Middle frontal gyrus (tissue), 1 donor: ENCODE measurements at regions not wholly inside any gene's neighbourhood (a gene's known extent, or its start where the extent isn't known, plus 50 kb on each side); places are given as distances from the start of the nearest gene placed in this dataset.
"Not testable (repeated sequence)": the region's sequence is repeated elsewhere in the genome, so short reads cannot be mapped to it uniquely, and the experiment has no call there.

Source experiments
- DNase-seq: peaks from one replicate; pipeline ENCODE4 v3.0.0-alpha.2; 2015; ENCODE audit warnings: low spot score; ENCODE audit errors: extremely low spot score

DNA sequence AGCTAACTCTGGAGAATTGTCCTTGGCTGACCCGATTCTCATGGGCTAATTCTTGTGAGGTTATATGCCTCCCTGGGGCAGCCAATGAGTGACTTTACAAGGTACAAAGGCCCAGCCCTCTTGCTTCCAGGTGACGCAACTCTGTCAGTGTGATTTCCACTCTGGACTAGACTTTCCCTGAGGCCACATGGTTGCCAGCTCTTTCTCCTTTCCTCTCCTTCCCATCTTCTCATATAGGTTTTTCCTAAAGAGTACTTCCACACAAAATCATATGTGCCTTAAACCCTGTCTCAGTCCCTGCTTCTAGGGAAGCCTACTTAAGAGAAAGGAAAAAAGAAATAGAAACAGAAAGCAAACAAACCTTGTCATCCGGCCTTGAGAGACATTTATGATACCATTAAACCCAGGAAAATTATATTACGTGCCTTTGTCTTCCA, 226.2 kb upstream of the ZSWIM2 start:
- DNase-seq, result no peak

DNA sequence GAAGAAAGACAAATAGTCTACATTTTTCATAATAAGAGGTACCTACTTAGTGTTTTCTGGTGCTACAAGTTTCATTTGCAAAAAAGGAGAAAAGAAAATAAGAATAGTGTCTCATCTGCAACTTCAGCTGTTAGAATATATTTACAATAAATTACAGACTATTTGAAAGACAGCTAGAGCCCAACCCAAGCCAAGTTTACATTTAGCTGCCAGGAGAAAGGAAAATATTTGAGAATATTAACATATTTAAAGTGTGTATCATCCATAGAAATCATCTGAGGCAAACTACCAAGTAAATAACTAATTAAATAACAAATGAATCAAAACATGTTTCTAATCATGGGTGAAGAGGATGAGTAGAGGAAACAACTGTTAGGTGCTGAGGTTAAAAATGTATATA, 209.2 kb upstream of the ZSWIM2 start:
- DNase-seq, result no peak

DNA sequence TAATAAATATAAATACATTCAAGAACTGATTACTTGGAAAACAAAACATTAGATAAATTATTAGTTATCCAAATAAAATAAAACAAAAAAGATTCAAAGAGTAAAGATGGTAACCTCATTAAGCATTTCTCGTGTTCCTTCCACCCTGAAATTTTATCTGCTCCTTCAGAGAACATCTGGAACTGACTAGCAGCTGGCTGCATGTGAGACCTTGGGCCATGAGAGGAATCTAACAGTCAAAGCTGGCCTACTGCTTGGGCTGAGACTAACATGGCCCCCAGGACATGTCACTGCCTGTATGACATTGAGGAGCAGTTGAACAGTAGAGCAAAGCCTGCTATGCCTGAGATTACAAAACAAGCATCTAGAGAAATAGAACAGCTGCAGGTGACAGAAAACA, 208.5 kb upstream of the ZSWIM2 start:
- no peak for DNase-seq

DNA sequence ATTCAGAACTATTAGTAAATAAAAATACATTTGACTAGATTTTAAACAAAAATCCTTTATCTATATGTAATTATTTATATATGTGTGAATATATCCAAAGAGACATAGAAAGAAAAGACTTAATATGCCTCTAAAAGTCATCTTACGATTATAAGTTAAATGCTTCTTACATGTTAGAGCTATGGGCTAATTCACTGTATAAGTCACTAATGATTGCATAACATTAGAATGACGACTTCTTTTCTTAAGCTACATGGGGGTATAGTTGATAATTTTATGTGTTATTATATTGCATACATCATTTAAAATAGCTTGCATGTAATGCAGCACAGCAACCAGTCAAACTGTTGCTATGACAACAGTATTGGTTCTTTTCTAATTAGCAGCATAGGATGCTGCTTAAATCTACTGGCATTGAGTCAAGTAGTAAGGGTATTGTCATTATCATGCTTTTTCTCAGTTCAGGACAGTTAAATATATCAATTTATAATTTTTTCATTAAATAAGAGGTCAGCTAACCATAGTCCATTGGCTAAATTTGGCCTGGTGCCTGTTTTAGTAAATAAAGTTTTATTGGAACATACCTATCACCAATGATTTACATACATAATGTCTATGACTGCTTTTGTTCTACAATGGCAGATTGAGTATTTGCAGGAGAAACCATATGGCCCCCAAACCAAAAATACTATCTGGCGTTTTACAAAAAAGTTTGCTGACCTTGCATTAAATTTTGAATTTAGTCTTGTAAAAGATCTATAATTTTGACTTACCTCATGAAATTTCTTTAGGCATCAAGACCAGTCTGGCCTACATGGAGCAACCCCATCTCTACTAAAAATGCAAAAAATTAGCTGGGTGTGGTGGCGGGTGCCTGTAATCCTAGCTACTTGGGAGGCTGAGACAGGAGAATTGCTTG, 207.7 kb upstream of the ZSWIM2 start:
- DNase-seq, result no peak

DNA sequence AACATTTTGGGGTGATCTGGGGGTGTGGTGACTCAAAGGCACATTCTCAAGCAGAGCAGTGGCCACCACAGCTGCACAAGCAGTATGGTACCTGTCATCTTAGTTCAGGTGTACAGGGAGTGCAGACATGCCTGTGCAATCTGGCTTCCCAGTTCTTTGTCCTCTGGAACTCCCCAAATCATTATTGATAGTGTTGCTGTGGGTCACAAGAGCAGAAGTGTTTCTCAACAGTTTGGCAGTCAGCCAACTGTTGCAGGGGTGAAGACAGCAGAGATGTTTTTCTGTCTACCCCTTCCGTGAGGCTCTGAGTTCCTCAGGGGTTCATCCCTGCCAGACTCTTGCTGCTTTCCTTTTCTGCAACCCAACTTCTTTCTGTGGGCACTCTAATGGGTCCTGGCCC, 206.5 kb upstream of the ZSWIM2 start:
- no peak for DNase-seq

DNA sequence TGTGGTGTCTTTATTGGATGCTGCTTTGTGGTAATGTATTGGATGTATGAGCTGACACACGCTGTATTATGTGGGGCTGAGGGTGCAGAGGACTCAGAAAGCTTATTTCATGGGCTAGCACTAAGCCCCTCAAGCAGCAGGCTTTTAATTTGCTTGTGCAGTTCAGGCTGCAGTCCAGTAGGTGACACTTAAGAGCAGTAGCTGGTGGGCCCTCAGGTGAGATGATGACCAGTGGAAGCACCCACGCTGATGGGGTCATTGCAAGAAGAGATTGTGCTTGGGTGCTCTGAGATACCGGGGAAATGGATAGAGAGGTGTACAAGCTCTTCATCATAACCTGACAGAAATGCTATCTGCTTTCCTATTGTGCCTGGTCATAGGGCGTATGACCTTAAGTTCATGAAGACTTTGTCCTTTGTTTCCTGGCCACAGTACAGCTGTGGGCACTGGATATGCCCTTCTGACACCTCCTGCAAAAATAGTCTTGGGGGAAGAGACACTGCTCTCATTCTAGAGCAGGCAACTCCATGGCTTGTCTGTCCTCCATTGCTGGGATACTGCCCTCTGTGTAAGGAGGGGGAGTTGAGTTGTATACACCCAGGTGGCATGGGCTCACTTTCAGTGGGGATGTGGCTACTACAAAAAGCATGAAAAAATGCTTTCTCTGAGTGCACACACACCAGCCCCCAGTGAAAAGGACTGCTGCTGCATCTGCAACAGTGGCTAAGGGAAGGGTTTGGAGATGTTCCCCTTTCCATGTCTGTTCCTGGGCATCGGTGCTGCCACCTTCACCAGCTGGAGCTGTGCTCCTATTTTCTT, 205.7 kb upstream of the ZSWIM2 start:
- no peak for DNase-seq

DNA sequence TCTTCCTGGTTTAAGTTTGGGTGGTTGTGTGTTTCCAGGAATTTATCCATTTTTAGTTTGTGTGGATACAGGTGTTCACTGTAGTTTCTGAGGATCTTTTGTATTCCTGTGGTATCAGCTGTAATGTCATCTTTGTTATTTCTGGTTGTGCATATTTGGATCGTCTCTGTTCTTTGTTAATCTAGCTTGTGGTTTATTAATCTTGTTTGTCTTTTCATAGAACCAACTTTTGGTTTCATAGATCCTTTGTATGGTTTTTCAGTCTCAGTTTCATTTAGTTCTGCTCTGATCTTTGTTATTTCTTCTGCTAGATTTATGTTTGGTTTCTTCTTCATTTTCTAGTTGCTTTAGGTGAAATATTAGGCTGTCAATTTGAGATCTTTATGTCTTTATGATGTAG, 202.4 kb upstream of the ZSWIM2 start:
- DNase-seq, result no peak

DNA sequence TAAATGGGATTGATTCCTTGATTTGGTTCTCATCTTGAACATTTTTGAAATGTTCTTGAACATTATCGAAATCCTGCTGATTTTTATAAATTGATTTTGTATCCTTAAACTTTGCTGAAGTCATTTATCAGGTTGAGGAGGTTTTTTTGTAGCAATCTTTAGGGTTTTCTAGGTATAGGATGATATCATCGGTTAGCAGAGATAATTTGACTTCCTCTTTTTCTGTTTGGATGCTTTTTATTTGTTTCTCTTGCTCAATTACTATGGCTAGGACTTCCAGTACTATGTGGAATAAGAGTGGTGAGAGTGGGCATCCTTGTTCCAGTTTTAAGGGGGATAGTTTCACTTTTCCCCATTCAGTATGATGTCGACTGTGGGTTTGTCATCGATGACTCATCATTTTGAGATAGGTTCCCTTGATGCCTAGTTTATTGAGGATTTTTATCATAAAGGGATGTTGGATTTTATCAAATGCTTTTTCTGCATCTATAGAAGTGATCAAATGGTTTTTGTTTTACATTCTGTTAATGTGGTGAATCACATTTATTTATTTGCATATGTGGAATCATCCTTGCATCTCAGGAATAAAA, 201.5 kb upstream of the ZSWIM2 start:
- DNase-seq, result no peak

DNA sequence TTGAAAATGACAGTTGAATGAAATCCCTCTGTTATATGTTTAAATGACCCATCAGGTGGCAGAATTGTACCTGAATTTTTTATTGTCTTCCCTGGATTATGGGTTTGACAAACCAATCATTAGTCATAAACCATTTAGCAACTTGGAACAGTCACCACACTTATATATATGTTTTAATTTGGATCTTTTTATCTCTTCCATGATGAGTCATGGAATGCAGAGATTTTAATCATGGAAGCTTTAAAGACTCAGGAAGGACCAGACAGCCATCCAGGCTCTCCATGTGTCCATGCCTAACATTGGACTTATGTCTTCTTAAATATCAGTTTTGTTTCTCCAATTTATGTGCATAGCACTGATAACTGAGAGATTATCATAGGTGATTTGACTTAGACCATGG, 188.3 kb upstream of the ZSWIM2 start:
- no peak for DNase-seq

DNA sequence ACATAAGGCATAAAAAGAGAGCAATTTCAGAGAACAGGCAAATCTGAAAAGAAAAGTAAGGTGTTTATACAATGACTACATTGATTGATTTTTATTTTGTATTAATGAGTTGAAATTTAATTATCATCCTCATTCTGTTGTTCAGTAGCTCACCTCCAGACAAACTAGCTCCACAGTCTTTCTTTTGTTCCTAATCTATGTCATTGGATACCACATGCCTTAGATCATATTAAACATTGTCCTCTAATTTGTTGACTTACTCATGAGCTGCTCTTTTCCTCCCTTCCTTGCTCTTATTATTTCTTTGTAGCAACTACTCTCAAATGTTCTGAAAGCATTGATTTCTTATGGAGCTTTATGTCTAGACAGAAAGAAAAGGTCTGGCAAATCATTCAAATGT, 185.5 kb upstream of the ZSWIM2 start:
- DNase-seq, result no peak

DNA sequence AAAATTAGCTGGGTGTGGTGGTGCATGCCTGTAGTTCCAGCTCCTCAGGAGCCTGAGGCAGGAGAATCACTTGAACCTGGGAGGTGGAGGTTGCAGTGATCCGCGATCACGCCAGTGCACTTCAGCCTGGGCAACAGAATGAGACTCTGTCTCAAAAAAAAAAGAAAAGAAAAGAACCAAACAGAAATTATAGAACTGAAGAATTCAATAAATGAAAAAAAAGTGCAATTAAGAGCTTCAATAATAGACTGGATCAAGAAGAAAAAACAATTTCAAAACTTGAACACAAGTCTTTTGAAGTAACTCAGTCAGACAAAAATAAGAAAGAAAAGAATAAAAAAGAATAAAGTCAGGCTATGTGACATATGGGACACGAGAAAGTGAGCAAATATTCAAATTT, 175.8 kb upstream of the ZSWIM2 start:
- DNase-seq, result no peak

DNA sequence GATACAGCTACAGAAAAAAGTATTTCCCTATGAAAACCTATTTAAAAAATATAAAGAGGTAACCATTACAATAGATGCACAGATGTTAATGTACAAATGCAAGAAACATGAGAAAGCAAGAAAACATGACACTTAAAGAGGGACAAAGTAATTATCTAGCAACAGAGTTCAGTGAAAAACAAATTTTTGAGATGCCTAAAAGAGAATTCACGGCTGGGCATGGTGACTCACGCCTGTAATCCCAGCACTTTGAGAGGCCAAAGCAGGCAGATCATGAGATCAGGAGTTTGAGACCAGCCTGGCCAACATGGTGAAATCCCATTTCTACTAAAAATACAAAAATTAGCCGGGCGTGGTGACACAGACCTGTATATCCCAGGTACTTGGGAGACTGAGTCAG, 175.0 kb upstream of the ZSWIM2 start:
- not testable (repeated sequence) for DNase-seq

DNA sequence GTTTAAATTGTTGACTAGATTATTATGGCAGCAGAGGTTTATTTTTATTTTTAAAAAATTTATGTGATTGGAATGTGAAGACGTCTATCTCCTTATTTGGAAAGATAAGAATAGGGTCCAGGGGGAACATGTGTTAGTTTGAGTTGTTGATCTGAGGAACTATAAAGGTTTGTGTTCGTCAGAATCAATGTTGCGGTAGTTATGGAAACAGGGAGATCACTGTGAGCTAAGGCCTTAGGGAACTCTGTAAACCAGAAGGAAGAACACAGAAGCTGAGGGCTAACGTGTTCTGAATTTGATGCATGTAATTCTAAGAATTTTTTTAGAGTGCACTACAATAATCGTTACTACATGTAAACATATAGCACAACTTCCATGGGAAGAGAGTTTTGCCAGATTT, 168.5 kb upstream of the ZSWIM2 start:
- no peak for DNase-seq

DNA sequence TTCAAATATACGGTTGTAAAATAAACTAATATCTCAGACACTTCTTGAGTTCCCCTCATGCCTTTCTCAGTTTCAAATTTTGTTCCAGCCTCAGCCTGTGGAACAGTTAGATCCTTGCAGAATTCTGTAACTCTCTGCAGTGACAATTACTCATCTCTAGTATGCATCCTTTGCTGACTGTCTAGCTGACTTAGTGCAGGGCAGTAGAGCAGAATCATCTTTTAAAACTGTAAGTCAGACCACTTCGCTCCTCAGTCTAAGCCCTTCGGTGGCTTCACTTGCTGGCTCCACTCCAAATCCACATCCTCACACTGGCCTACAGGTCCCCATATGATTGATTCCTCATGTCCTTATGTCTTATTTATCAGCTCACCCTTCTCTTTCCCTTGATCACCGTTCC, 164.1 kb upstream of the ZSWIM2 start:
- no peak for DNase-seq

DNA sequence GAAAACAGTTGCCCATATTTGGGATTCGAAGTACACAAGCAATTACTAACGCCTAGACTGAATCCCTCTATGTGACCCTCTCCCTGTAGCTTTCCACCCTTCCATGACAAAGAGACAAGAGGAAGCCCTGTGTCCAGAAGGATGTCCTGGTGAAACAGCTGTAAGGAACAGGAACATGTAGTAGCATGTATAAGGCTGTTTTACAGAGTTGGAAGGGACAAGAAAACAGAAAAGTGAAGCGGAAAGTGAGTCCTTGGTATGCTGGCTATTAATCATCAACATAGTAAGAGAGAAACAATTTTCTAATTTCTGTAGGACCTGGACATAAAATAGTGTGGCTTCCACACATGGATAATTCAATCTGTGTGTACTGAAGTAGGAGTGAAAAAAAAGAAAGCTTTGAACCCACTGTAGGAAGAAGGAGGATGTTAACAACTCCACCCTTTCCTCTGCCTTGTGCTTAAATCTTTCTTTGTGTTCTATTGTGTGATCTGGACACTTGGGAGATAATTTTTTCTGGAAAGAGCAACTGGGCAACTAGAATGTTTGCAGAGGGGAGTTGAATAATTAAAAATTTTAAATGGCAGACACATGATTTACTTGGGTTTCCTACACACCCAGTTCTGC, 162.3 kb upstream of the ZSWIM2 start:
- no peak for DNase-seq

DNA sequence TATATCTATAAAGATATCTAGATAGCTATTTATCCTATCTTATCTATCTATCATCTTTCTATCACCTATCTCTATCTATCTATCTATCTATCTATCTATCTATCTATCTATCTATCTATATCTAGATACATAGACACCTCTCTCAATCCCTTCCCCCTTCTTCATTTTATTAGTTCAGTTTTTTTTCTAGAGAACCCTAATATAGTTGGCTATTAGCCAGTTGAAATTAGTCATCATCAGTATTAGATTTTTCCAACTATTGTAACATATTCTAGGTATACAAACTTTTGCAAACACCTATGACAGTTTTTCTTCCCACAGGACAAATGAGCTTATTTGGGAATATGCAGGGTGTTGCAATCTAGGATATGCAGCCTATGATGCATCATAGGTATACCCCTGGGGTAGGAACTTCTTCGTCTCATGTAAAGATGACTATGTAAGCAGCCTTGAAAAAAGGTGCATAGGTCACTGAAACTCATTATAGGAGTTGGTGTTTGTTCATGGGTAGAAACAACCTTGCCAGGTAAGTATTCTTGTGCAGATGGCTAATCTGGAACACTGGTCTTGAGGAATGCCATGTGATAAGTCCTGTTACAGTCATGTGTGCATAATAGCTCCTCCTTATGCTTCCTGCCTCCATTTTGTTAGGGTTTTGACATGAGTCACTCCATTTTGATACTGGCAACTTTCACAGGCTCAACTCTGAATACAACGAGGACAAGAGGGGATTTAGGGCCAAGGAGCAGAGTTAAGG, 160.7 kb upstream of the ZSWIM2 start:
- DNase-seq, result no peak

DNA sequence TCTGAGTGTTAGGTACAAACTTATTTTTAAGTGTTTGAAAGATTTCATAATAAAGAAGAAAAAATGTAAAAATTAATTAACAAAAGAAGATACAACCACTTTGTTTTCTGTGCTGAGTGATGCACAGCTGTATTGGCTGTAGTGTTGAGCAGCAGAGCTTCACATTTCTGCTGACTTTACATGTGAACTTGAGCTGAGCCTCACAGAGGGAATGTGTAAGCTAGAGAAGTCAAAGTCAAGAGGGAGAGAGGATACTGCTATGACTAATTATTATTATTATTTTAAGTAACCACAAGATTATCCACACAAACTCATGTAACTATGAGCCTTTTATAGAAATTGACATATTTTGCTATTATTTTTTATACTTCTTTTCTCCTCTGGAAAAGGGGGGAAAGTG, 159.1 kb upstream of the ZSWIM2 start:
- no peak for DNase-seq

DNA sequence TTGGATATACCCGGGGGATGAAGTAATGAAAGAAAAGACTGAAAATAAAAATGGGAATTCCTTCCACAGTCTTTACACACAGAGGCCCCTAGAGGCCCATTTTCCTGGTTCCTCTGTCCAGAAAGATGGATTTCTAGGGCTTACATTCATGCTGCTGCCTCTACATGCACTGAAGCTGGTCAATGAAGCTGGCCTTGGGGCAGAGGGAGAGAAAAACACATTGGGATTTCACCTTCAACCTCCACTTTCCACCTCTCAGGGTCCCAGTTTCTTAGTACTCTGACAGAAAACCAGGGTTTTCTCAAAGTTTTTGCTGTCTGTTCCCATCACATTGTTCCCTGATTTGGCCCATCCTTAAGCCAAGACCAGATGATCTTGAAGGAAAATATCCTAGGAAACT, 154.6 kb upstream of the ZSWIM2 start:
- no peak for DNase-seq

DNA sequence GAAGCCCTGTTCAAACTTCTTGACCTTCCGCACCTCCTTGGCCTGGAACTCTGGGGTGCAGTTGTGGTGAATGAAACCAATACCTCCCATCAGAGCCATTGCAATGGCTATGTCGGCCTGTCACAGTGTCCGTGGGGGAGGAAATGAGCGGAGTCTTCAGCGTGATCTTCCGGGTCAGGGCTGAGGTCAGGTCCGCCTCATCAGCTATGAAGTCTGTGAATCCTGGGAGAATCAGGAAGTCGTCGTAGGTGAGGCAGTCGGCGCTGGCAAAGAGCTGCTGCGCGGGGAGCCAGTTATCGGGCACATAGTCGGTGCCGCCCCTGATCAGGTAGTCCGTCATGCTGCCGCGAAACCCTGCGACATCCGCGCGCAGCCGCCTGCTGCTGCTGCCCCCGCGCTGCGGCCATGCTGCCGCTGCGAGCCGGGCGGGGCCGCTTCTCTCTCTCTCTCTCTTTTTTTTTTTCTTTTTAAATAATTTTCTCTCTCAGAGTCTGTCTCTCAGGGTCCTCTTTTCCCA, 154.1 kb upstream of the ZSWIM2 start:
- no peak for DNase-seq

DNA sequence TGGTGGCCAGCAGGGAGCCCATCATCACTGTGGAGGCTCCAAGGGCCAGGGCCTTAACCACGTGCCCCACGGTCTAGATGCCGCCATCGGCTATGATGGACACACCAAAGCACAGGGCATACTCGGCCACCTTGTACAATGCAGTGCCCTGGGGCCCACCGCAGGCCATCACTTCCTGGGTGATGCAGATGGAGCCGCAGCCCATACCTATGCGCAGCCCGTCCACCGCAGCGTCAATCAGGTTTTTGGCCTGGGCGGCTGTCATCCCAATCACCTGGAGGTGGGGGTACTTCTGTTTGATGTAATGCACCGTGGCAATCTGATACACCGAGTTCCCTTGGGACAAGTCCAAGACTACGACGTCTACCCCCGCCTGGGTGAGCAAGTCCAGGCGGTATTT, 153.3 kb upstream of the ZSWIM2 start:
- DNase-seq, result no peak

DNA sequence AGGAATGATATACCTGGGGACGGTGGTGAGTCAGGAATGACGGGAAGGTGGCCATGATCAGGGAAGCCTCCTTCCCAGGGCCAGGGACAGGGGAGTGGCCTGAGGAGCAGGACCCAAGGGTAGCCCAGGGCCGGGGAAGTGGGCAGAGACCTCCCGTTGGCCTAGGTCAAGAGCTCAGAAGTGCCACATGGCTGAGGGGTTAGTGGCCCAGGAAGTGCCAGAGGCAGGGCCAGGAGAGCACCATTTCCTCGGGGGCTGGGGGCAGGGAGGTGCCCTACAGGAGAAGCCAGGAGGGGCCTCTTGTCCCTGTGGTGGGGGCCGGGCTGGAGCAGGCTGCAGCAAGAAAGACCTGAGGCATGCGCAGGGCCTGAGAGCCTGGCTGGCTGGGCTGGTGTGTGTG, 152.3 kb upstream of the ZSWIM2 start:
- no peak for DNase-seq
